PC-3 (cell line): ENCODE measurements at regions not wholly inside any gene's neighbourhood (a gene's known extent, or its start where the extent isn't known, plus 50 kb on each side); places are given as distances from the start of the nearest gene placed in this dataset.

ENCODE experiments used
- ATAC-seq: fragments of 200-7000 bp; cut with Tn5 transposase; 2 replicates; pipeline ENCODE4 v1.9.1; 2020; ENCODE audit warnings: mild to moderate bottlenecking, moderate library complexity
- BruUV-seq: library from RNA; stranded (reverse); fragments of 400-500 nt; replicated peaks from 2 replicates; lab custom pipeline; 2021; lab: Mats Ljungman, UMichigan
- CTCF ChIA-PET: fragments of 300-600 bp; sonication (Branson Sonifier 250); formaldehyde crosslinking; loops from one replicate; lab custom pipeline; 2022; ENCODE audit warnings: antibody characterized with exemption; lab: Charles Lee
- POLR2A ChIA-PET: fragments of 300-600 bp; sonication (Branson Sonifier 250); formaldehyde crosslinking; loops from one replicate; lab custom pipeline; 2022; ENCODE audit warnings: antibody characterized with exemption; ENCODE audit not compliant: unreplicated experiment; lab: Charles Lee
- DNase-seq: peaks from one replicate; pipeline ENCODE4 v3.0.0-alpha.2; 2015
- H2AFZ ChIP-seq: fragments of 300-600 bp; sonication (generic); 2 replicates; pipeline ENCODE4 v1.6.0; 2016; ENCODE audit warnings: antibody characterized with exemption, low read length
- H3F3A ChIP-seq: fragments of 300-600 bp; sonication (generic); one replicate; pipeline ENCODE4 v1.6.0; 2017; ENCODE audit warnings: antibody characterized with exemption, low read length, control low read depth, mild to moderate bottlenecking; ENCODE audit not compliant: unreplicated experiment
- H3K27ac ChIP-seq: fragments of 300-600 bp; sonication (generic); 2 replicates; pipeline ENCODE4 v1.5.1; 2016; ENCODE audit warnings: mild to moderate bottlenecking, low read length
- H3K27me3 ChIP-seq: fragments of 300-600 bp; sonication (generic); 2 replicates; pipeline ENCODE4 v1.6.1; 2016; ENCODE audit warnings: low read length, mixed read lengths
- H3K36me3 ChIP-seq: fragments of 300-600 bp; sonication (generic); 2 replicates; pipeline ENCODE4 v1.6.1; 2016; ENCODE audit warnings: low read depth, mixed run types, low read length, mixed read lengths
- H3K4me1 ChIP-seq: fragments of 300-600 bp; sonication (generic); 2 replicates; pipeline ENCODE4 v1.5.1; 2016; ENCODE audit warnings: low read length; ENCODE audit not compliant: insufficient read depth
- H3K4me2 ChIP-seq: fragments of 300-600 bp; sonication (generic); 2 replicates; pipeline ENCODE4 v1.6.0; 2016; ENCODE audit warnings: low read length
- H3K4me3 ChIP-seq: fragments of 300-600 bp; sonication (generic); 2 replicates; pipeline ENCODE4 v1.5.1; 2016; ENCODE audit warnings: mild to moderate bottlenecking, low read length, mixed read lengths
- H3K79me2 ChIP-seq: fragments of 300-600 bp; sonication (generic); 2 replicates; pipeline ENCODE4 v1.6.1; 2017; ENCODE audit warnings: low read length, mixed read lengths
- H3K9ac ChIP-seq: fragments of 300-600 bp; sonication (generic); 2 replicates; pipeline ENCODE4 v1.6.0; 2016; ENCODE audit warnings: mild to moderate bottlenecking, low read length
- H3K9me2 ChIP-seq: fragments of 300-600 bp; sonication (generic); replicated peaks from 2 replicates; pipeline ENCODE4 v1.6.1; 2016; ENCODE audit warnings: mixed run types, low read length, mixed read lengths
- H3K9me3 ChIP-seq: fragments of 300-600 bp; sonication (generic); 2 replicates; pipeline ENCODE4 v1.6.1; 2016; ENCODE audit warnings: low read length, mixed read lengths
- H4K20me1 ChIP-seq: fragments of 300-600 bp; sonication (generic); 2 replicates; pipeline ENCODE4 v1.6.1; 2016; ENCODE audit warnings: low read length, mixed read lengths
- EZH2 ChIP-seq: fragments of 300-600 bp; sonication (generic); IDR thresholded peaks from one replicate; pipeline ENCODE4 v1.6.1; 2017; ENCODE audit warnings: antibody characterized with exemption, mild to moderate bottlenecking, low read length; ENCODE audit not compliant: unreplicated experiment
- EZH2phosphoT487 ChIP-seq: fragments of 300-600 bp; sonication (generic); IDR thresholded peaks from 2 replicates; pipeline ENCODE4 v1.6.1; 2018; ENCODE audit warnings: mild to moderate bottlenecking, antibody characterized with exemption, low read length, borderline replicate concordance
- intact Hi-C: fragments of 100-400 bp; cut with micrococcal nuclease; formaldehyde crosslinking; loops from 2 replicates; pipeline ENCODE4 v1.9.0; 2023
- TF ChIP-seq, protein P1 (sequence below): fragments of 300-600 bp; sonication (generic); conservative IDR thresholded peaks from 2 replicates; pipeline ENCODE4 v1.5.1; 2017; ENCODE audit warnings: antibody characterized with exemption, low read depth, mild to moderate bottlenecking, low read length

DNA sequence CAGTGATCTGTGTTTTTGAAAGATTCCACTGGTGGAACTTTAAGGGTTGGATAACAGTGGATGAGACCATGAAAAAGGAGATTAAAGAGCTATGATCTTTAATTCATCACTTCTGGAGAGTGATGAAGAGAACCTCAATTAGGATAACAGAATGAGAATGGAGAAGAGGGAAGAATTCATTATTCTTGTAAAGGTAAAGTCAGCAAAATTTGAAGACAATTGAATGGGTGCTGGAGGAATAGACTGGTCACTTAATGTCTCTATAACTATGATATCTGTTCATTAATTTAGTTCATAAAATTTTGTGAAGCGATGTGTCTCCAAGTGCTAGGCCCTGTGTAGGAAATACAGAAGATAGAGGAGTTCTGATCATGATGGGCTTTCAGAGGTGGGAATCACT lies 1013.2 kb upstream of the FANCL start:
- POLR2A ChIA-PET, result no interaction called here
- H3K9me3 ChIP-seq, result no peaks in the 10 kb centered on the region
- no peaks in the 10 kb centered on the region for H3K36me3 ChIP-seq
- no peaks in the 10 kb centered on the region for H3K9me2 ChIP-seq
- no peaks in the 10 kb centered on the region for H3K79me2 ChIP-seq
- no peak overlapping the region for H3K4me2 ChIP-seq
- ATAC-seq (no peak), DNase-seq (no peak)
- peaks cover 30% of the 10 kb centered on the region for H3K27me3 ChIP-seq
- no peak overlapping the region for H3K27ac ChIP-seq
- no peak overlapping the region for H3K9ac ChIP-seq
- H3K4me3 ChIP-seq, result no peak overlapping the region
- H3F3A ChIP-seq, result no peaks in the 10 kb centered on the region
- CTCF ChIA-PET, result no interaction called here
- no peaks in the 10 kb centered on the region for H4K20me1 ChIP-seq
- no peaks in the 10 kb centered on the region for H3K4me1 ChIP-seq
- BruUV-seq, result no TSS peak
- intact Hi-C loops, result no loop called here
- TF ChIP-seq EZH2phosphoT487, result no peak
- TF ChIP-seq, protein P1, sequence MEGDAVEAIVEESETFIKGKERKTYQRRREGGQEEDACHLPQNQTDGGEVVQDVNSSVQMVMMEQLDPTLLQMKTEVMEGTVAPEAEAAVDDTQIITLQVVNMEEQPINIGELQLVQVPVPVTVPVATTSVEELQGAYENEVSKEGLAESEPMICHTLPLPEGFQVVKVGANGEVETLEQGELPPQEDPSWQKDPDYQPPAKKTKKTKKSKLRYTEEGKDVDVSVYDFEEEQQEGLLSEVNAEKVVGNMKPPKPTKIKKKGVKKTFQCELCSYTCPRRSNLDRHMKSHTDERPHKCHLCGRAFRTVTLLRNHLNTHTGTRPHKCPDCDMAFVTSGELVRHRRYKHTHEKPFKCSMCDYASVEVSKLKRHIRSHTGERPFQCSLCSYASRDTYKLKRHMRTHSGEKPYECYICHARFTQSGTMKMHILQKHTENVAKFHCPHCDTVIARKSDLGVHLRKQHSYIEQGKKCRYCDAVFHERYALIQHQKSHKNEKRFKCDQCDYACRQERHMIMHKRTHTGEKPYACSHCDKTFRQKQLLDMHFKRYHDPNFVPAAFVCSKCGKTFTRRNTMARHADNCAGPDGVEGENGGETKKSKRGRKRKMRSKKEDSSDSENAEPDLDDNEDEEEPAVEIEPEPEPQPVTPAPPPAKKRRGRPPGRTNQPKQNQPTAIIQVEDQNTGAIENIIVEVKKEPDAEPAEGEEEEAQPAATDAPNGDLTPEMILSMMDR, result no peak
- no peak for TF ChIP-seq EZH2
- H2AFZ ChIP-seq, result no peak overlapping the region

DNA sequence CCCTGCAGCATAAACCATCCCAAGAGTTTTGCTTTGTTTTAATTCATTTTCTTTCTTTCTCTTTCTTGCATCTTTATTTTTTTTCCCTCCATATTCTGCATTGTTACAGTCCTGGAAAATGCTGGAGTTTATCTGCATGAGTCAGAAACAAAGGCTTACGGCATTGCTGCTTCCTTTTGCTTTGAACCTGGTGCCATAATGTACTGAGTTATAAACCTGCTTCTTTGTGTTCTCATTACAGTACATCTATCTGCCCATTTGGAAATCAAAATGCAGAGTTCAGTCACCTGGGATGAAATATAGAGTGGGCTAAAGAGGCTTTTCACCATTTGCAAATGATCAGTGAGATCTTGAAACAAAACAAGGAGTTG lies 1009.2 kb upstream of the FANCL start:
- DNase-seq, result no peak

More for the DNA sequence above, 1009.2 kb upstream of the FANCL start:
- TF ChIP-seq EZH2phosphoT487 (no peak), EZH2 (no peak)
- TF ChIP-seq, protein P1, result no peak
- H3K79me2 ChIP-seq, result no peaks in the 10 kb centered on the region
- H3K27me3 ChIP-seq, result peaks cover 36% of the 10 kb centered on the region
- BruUV-seq, result no TSS peak
- intact Hi-C loops, result no loop called here
- no peak overlapping the region for H3K27ac ChIP-seq
- H3K9ac ChIP-seq, result no peak overlapping the region
- H2AFZ ChIP-seq, result no peak overlapping the region
- H3F3A ChIP-seq, result no peaks in the 10 kb centered on the region
- H3K4me3 ChIP-seq, result no peak overlapping the region
- H3K36me3 ChIP-seq, result no peaks in the 10 kb centered on the region
- H3K9me2 ChIP-seq, result no peaks in the 10 kb centered on the region
- CTCF ChIA-PET, result no interaction called here
- ATAC-seq, result no peak
- POLR2A ChIA-PET, result no interaction called here
- no peaks in the 10 kb centered on the region for H3K9me3 ChIP-seq
- no peaks in the 10 kb centered on the region for H3K4me1 ChIP-seq
- no peak overlapping the region for H3K4me2 ChIP-seq
- H4K20me1 ChIP-seq, result no peaks in the 10 kb centered on the region
